Muscle layer of duodenum (tissue), 2 donors: ENCODE measurements at regions not wholly inside any gene's neighbourhood (a gene's known extent, or its start where the extent isn't known, plus 50 kb on each side); places are given as distances from the start of the nearest gene placed in this dataset.

Source experiments
- H3K27ac ChIP-seq: one replicate; pipeline ENCODE4 v1.7.0; 2013; ENCODE audit warnings: mild to moderate bottlenecking, low read length
- H3K27me3 ChIP-seq: one replicate; pipeline ENCODE4 v1.7.0; 2013; ENCODE audit warnings: low read depth, mild to moderate bottlenecking, control low read depth, low read length
- H3K36me3 ChIP-seq, 2 donors: one replicate each; pipeline ENCODE4 v1.7.0; 2013; ENCODE audit warnings: low read length in 2 of 2, control low read depth in 1 of 2, mild to moderate bottlenecking in 1 of 2; ENCODE audit not compliant: insufficient read depth in 2 of 2, control insufficient read depth in 1 of 2
- H3K4me1 ChIP-seq, 2 donors: one replicate each; pipeline ENCODE4 v1.7.0; 2013; ENCODE audit warnings: low read length in 2 of 2, mild to moderate bottlenecking in 2 of 2, control low read depth in 1 of 2, moderate library complexity in 1 of 2; ENCODE audit not compliant: insufficient read depth in 2 of 2, control insufficient read depth in 1 of 2
- H3K4me3 ChIP-seq, 2 donors: one replicate each; pipeline ENCODE4 v1.7.0; 2013; ENCODE audit warnings: low read length in 2 of 2, low read depth in 1 of 2, mild to moderate bottlenecking in 1 of 2
- H3K9me3 ChIP-seq, 2 donors: one replicate each; pipeline ENCODE4 v1.7.0; 2013; ENCODE audit warnings: low read length in 2 of 2, control low read depth in 1 of 2, mild to moderate bottlenecking in 1 of 2; ENCODE audit not compliant: control insufficient read depth in 1 of 2
- donor health status: healthy.

- no peaks in the 10 kb centered on the region for H3K36me3 ChIP-seq
Observed at GRCh38 chr10:8468477-8468876, 414.0 kb downstream of the GATA3 start.

GRCh38 chr10:8473205-8473604 lies 418.7 kb downstream of the GATA3 start:
- H3K9me3 ChIP-seq: no peaks in the 10 kb centered on the region
- no peaks in the 10 kb centered on the region for H3K4me1 ChIP-seq
- H3K36me3 ChIP-seq: no peaks in the 10 kb centered on the region
- H3K4me3 ChIP-seq: no peak overlapping the region
- H3K27me3 ChIP-seq: no peaks in the 10 kb centered on the region
- no peak overlapping the region for H3K27ac ChIP-seq

More at GRCh38 chr10:8468477-8468876, 414.0 kb downstream of the GATA3 start:
- Histone ChIP-seq H3K27ac (no peak overlapping the region), H3K4me3 (no peak overlapping the region), H3K9me3 (no peaks in the 10 kb centered on the region), H3K27me3 (no peaks in the 10 kb centered on the region), H3K4me1 (no peaks in the 10 kb centered on the region)

GRCh38 chr10:8477300-8477699 lies 422.8 kb downstream of the GATA3 start:
- Histone ChIP-seq H3K36me3 (no peaks in the 10 kb centered on the region), H3K4me3 (no peak overlapping the region), H3K9me3 (no peaks in the 10 kb centered on the region), H3K4me1 (no peaks in the 10 kb centered on the region), H3K27ac (no peak overlapping the region), H3K27me3 (no peaks in the 10 kb centered on the region)

GRCh38 chr10:8481718-8482504 lies 427.4 kb downstream of the GATA3 start:
- Histone ChIP-seq H3K27me3 (no peaks in the 10 kb centered on the region), H3K4me3 (no peak overlapping the region), H3K4me1 (no peaks in the 10 kb centered on the region), H3K27ac (no peak overlapping the region), H3K36me3 (no peaks in the 10 kb centered on the region), H3K9me3 (no peaks in the 10 kb centered on the region)

DNA sequence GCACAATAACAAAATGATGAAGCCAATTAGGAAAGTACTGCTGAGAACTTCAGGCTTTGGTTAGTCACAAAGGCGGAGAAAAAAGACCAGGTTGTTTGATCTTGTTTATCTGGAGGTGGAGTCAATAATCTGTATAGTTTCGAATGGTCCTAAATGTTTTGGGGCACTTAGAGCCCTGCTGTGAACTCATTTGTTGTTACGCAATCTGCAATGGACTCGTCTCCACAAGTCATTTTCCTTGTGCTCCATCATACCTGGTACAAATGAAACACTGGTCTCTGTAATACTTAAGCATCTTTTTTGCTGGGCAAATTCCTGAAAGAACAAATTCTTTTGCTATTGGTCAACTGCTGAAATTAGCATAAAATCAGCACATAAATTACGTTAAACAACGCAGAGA lies 430.5 kb downstream of the GATA3 start:
- Histone ChIP-seq H3K9me3 (no peaks in the 10 kb centered on the region), H3K27me3 (no peaks in the 10 kb centered on the region), H3K4me1 (no peaks in the 10 kb centered on the region), H3K27ac (no peak overlapping the region), H3K4me3 (no peak overlapping the region), H3K36me3 (no peaks in the 10 kb centered on the region)

DNA sequence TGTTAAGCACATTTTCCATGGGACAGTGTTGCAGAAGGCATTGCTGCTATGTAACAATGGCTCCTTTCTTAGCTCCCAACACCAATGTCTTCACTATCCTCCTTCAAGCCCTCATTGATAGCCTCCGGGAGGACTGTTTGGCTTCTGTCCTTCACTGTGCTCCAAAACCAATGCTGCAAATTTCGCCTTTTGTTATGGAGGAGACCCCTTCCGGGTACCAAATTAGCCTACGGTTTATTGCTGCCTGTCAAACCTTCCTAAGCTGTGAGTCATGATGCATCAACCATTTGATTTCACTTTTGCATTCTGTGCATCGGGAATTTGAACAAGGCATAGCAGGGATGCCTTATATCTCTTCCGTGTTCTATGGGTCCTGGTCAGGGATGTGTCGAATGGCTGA lies 432.9 kb downstream of the GATA3 start:
- no peaks in the 10 kb centered on the region for H3K4me1 ChIP-seq
- H3K27ac ChIP-seq: no peak overlapping the region
- H3K27me3 ChIP-seq: no peaks in the 10 kb centered on the region
- H3K4me3 ChIP-seq: no peak overlapping the region
- H3K9me3 ChIP-seq: no peaks in the 10 kb centered on the region
- H3K36me3 ChIP-seq: no peaks in the 10 kb centered on the region

DNA sequence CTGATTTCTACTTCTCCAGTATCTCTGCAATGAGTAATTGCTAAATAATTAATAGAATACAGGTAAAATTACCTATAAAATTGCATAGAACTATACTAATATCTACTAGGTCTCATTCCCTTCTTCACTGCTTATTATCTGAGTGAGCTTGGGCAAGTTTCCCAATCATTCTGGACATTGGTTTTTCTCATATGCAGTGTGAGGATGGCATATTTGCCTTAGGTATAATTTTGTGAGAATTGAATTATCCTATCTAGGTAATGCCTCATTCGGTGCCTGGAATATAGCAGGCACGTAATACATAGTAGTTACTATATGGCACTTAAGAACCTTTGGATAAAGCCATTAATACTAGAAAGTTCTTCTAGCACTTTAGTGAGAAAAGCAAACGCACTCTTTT lies 434.7 kb downstream of the GATA3 start:
- Histone ChIP-seq H3K9me3 (no peaks in the 10 kb centered on the region), H3K27me3 (no peaks in the 10 kb centered on the region), H3K36me3 (no peaks in the 10 kb centered on the region), H3K4me1 (no peaks in the 10 kb centered on the region), H3K27ac (no peak overlapping the region), H3K4me3 (no peak overlapping the region)

DNA sequence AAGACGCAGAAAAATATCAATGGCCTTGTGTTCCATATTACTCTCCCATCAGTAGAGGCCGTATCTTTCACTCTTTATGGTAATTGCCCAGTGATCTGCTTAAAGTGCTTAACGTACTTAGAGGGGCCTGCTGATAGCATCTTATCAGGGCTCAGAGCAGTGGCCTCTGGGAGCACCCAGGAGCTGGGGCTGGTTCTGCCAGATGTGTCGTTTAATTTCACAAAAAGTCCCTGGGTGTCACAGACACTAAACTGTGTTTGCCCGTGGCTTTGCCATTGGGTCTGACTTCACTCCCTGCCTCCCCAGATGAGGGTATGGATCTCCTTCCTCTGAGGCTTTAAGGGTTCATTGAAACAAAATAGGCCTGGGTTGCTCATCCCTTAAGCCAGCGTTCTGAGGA lies 435.3 kb downstream of the GATA3 start:
- no peaks in the 10 kb centered on the region for H3K9me3 ChIP-seq
- H3K36me3 ChIP-seq: no peaks in the 10 kb centered on the region
- no peak overlapping the region for H3K27ac ChIP-seq
- no peak overlapping the region for H3K4me3 ChIP-seq
- no peaks in the 10 kb centered on the region for H3K4me1 ChIP-seq
- H3K27me3 ChIP-seq: no peaks in the 10 kb centered on the region

DNA sequence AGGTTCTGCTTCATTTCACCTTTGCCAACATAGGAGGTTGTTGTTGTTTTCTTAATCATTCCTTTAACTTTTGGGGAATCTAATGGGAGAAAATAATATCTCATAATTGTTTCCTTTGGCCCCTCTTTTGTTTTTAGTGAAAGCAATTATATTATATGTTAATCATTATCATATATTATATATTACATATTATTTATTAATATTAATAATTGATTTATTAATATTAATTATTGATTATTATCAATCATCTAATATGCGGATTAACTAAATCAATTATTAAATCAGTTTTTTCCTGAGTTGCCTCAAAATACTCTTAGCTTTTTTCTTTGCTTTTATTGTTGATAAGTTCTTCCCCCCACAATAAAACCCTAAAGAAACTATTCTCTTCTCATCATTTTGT lies 443.8 kb downstream of the GATA3 start:
- Histone ChIP-seq H3K9me3 (no peaks in the 10 kb centered on the region), H3K4me1 (no peaks in the 10 kb centered on the region), H3K27me3 (no peaks in the 10 kb centered on the region), H3K27ac (no peak overlapping the region), H3K4me3 (no peak overlapping the region), H3K36me3 (no peaks in the 10 kb centered on the region)

GRCh38 chr10:8498881-8499280 lies 444.4 kb downstream of the GATA3 start:
- H3K27me3 ChIP-seq: no peaks in the 10 kb centered on the region
- H3K4me1 ChIP-seq: no peaks in the 10 kb centered on the region
- no peaks in the 10 kb centered on the region for H3K36me3 ChIP-seq
- H3K4me3 ChIP-seq: no peak overlapping the region
- no peaks in the 10 kb centered on the region for H3K9me3 ChIP-seq
- no peak overlapping the region for H3K27ac ChIP-seq

DNA sequence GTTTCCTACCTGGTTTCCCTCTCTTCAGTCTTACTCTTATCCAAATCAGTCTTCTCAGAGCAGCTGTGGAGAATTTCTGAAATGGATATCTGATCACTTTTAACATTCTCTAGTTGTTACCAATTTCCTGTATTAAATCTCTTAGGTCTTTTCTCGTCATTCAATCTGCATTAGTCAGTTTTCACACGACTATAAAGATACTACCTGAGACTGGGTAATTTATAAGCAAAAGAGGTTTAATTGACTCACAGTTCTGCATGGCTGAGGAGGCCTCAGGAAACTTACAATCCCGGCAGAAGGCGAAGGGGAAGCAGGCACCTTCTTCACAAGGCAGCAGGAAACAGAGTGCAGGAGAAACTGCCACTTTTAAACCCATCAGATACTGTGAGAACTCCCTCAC lies 444.8 kb downstream of the GATA3 start:
- Histone ChIP-seq H3K4me1 (no peaks in the 10 kb centered on the region), H3K4me3 (no peak overlapping the region), H3K27ac (no peak overlapping the region), H3K9me3 (no peaks in the 10 kb centered on the region), H3K27me3 (no peaks in the 10 kb centered on the region), H3K36me3 (no peaks in the 10 kb centered on the region)

DNA sequence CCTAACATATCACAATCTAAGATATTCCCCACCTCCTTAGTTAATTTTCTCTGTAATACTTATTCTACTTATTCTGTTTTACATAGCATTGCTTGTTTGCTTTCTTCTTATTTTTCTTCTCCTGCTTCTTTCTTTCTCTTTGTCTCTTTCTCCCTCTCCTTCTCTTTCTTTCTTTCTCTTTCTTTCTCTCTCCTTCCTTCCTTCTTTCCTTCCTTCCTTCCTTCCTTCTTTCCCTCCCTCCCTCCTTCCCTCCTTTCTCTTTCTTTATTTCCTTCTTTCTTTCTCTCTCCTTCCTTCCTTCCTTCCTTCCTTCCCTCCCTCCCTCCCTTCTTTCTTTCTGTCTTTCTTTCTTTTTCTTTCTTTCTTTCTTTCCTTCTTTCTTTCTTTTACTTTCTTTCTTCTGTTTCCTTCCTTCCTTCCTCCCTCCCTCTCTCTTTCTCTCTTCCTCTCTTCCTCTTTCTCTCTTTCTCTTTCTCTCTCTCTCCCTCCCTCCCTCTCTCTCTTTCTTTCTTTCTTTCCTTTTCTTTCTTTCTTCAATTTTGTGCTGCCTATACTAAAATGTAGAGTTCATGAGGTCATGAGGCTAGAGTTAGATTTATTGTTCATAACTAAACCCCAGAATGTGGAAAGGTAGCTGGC lies 445.4 kb downstream of the GATA3 start:
- H3K36me3 ChIP-seq: no peaks in the 10 kb centered on the region

More for the DNA sequence above, 445.4 kb downstream of the GATA3 start:
- no peaks in the 10 kb centered on the region for H3K27me3 ChIP-seq
- no peak overlapping the region for H3K27ac ChIP-seq
- no peak overlapping the region for H3K4me3 ChIP-seq
- no peaks in the 10 kb centered on the region for H3K9me3 ChIP-seq
- no peaks in the 10 kb centered on the region for H3K4me1 ChIP-seq
